PC-9 (cell line): ENCODE measurements at regions not wholly inside any gene's neighbourhood (a gene's known extent, or its start where the extent isn't known, plus 50 kb on each side); places are given as distances from the start of the nearest gene placed in this dataset.

Experiments used
- CTCF ChIP-seq: fragments of 200-600 bp; sonication (generic); conservative IDR thresholded peaks from 2 replicates; pipeline ENCODE4 v1.6.1; 2017; ENCODE audit warnings: mixed run types, antibody characterized with exemption, mild to moderate bottlenecking, moderate library complexity
- EZH2 ChIP-seq: fragments of 200-600 bp; sonication (generic); IDR thresholded peaks from 2 replicates; pipeline ENCODE4 v1.8.0; 2017; ENCODE audit warnings: antibody characterized with exemption, low read depth

GRCh38 chr4:163922302-163922701, 427.8 kb downstream of the TMA16 start:
- TF ChIP-seq CTCF (no peak), EZH2 (no peak)
